K562 (cell line): ENCODE measurements at regions not wholly inside any gene's neighbourhood (a gene's known extent, or its start where the extent isn't known, plus 50 kb on each side); places are given as distances from the start of the nearest gene placed in this dataset.

ENCODE experiments used
- ATAC-seq: fragments of 200-7000 bp; cut with Tn5 transposase; 3 replicates; pipeline ENCODE4 v1.9.1; 2020; ENCODE audit warnings: moderate library complexity
- BruUV-seq: library from RNA; stranded (reverse); fragments of 400-500 nt; replicated peaks from 2 replicates; lab custom pipeline; 2021; lab: Mats Ljungman, UMichigan
- CTCF ChIA-PET: fragments of 300-600 bp; formaldehyde crosslinking; extraction: SDS; loops from one replicate; lab custom pipeline; 2021; ENCODE audit warnings: low intra/inter-chr PET ratio; lab: Yijun Ruan, JAX
- POLR2A ChIA-PET: fragments of 300-600, 350-650 bp; sonication (Branson Sonifier 250); formaldehyde crosslinking; extraction: SDS; loops from one replicate; lab custom pipeline; 2021; ENCODE audit warnings: antibody characterized with exemption, inconsistent platforms; lab: Yijun Ruan, JAX
- DNase-seq, 4 experiments: peaks; one replicate each; pipeline versions ENCODE4 v3.0.0 to v3.0.0-alpha.2; 2011 to 2018; ENCODE audit warnings: low spot score in 3 of 4, mixed read lengths in 3 of 4; ENCODE audit errors: extremely low read depth in 1 of 4
- FAIRE-seq: peaks from 2 replicates; lab custom pipeline; 2011; peaks lifted over from hg19 to GRCh38; lab: Jason Lieb, UNC
- H2AFZ ChIP-seq: 2 replicates; pipeline ENCODE4 v1.6.0; 2011; ENCODE audit warnings: low read depth, low read length, control low read depth, inconsistent platforms
- H3K27ac ChIP-seq: fragments of 200-600 bp; 3 replicates; pipeline ENCODE4 v1.8.0; 2011; ENCODE audit warnings: low read depth, mild to moderate bottlenecking, control low read depth, inconsistent platforms, low read length, moderate library complexity, mixed read lengths; ENCODE audit errors: extremely low read depth
- H3K27me3 ChIP-seq, 2 experiments: fragments of 300-600 bp in 1 of 2; 2 replicates in 1 of 2; 3 replicates in 1 of 2; pipeline versions ENCODE4 v1.6.0 to v1.8.0; 2011; ENCODE audit warnings: inconsistent platforms in 2 of 2, low read length in 2 of 2, mild to moderate bottlenecking in 1 of 2, mixed read lengths in 1 of 2, moderate library complexity in 1 of 2; ENCODE audit not compliant: control insufficient read depth in 2 of 2, insufficient read depth in 2 of 2
- H3K36me3 ChIP-seq: fragments of 300-600 bp; 3 replicates; pipeline ENCODE4 v1.8.0; 2011; ENCODE audit warnings: mild to moderate bottlenecking, low read length, inconsistent platforms; ENCODE audit not compliant: control insufficient read depth, insufficient read depth
- H3K4me1 ChIP-seq, 2 experiments: fragments of 200-600 bp in 1 of 2; replicated peaks in 1 of 2; 2 replicates in 1 of 2; 3 replicates in 1 of 2; pipeline versions ENCODE4 v1.5.1 to v1.8.0; 2011; ENCODE audit warnings: inconsistent platforms in 2 of 2, low read length in 2 of 2, mild to moderate bottlenecking in 1 of 2, mixed read lengths in 1 of 2, moderate library complexity in 1 of 2; ENCODE audit not compliant: control insufficient read depth in 2 of 2, insufficient read depth in 2 of 2
- H3K4me2 ChIP-seq: 2 replicates; pipeline ENCODE4 v1.6.1; 2011; ENCODE audit warnings: low read length, control low read depth, inconsistent platforms, mixed read lengths; ENCODE audit not compliant: insufficient read depth
- H3K4me3 ChIP-seq: fragments of 200-600 bp; sonication (generic), shearing (Covaris generic); 2 replicates; pipeline ENCODE4 v1.5.1; 2016; ENCODE audit warnings: control low read depth, inconsistent platforms
- H3K79me2 ChIP-seq: fragments of 200-600 bp; 3 replicates; pipeline ENCODE4 v1.8.0; 2011; ENCODE audit warnings: low read length, inconsistent platforms; ENCODE audit not compliant: control insufficient read depth, insufficient read depth
- H3K9ac ChIP-seq, 2 experiments: 2 replicates each; pipeline versions ENCODE4 v1.6.0 to v1.6.1; 2011; ENCODE audit warnings: low read depth in 2 of 2, low read length in 2 of 2, control low read depth in 1 of 2, inconsistent platforms in 1 of 2, mild to moderate bottlenecking in 1 of 2, mixed read lengths in 1 of 2; ENCODE audit not compliant: insufficient read depth in 1 of 2
- H3K9me1 ChIP-seq: one replicate; pipeline ENCODE4 v1.6.0; 2011; ENCODE audit warnings: inconsistent platforms, mild to moderate bottlenecking, low read length, moderate library complexity; ENCODE audit not compliant: control insufficient read depth, insufficient read depth
- H3K9me3 ChIP-seq: replicated peaks from 2 replicates; pipeline ENCODE4 v1.5.1; 2011; ENCODE audit warnings: low read depth, low read length, inconsistent platforms; ENCODE audit not compliant: control insufficient read depth, insufficient read depth
- H4K20me1 ChIP-seq: replicated peaks from 2 replicates; pipeline ENCODE4 v1.6.1; 2011; ENCODE audit warnings: low read length, inconsistent platforms, mixed read lengths; ENCODE audit not compliant: control insufficient read depth, insufficient read depth
- CCAR2 ChIP-seq: fragments of 200-400 bp; formaldehyde crosslinking; IDR thresholded peaks from 2 replicates; pipeline ENCODE4 v1.6.1; 2017; ENCODE audit warnings: mild to moderate bottlenecking, low read depth, low read length
- KLF13 ChIP-seq: fragments of 450-650 bp; IDR thresholded peaks from 2 replicates; pipeline ENCODE4 v1.6.1; 2016; ENCODE audit warnings: missing genetic modification characterization, low read depth, mild to moderate bottlenecking, missing compliant biosample characterization, moderate library complexity, borderline replicate concordance
- NELFE ChIP-seq: IDR thresholded peaks from 2 replicates; pipeline ENCODE4 v1.6.1; 2011; ENCODE audit warnings: mild to moderate bottlenecking; ENCODE audit not compliant: insufficient read depth, insufficient read length
- POLR2AphosphoS5 ChIP-seq: IDR thresholded peaks from 2 replicates; pipeline ENCODE4 v1.6.1; 2011; ENCODE audit warnings: mild to moderate bottlenecking, low read depth, low read length, moderate library complexity; ENCODE audit not compliant: control insufficient read depth, insufficient read depth
- RBFOX2 ChIP-seq: fragments of 200-400 bp; formaldehyde crosslinking; IDR thresholded peaks from 2 replicates; pipeline ENCODE4 v1.6.1; 2017; ENCODE audit warnings: low read depth, mild to moderate bottlenecking, low read length, moderate library complexity
- STAT5A ChIP-seq: IDR thresholded peaks from 2 replicates; pipeline ENCODE4 v1.6.1; 2012; ENCODE audit warnings: low read length, inconsistent platforms, borderline replicate concordance
- ZBTB17 ChIP-seq: fragments of 450-650 bp; formaldehyde crosslinking; IDR thresholded peaks from 2 replicates; pipeline ENCODE4 v1.4.0; 2020; ENCODE audit warnings: mild to moderate bottlenecking
- ZC3H4 ChIP-seq: sonication (generic); formaldehyde crosslinking; IDR thresholded peaks from 2 replicates; pipeline ENCODE4 v1.9.0; 2021; ENCODE audit warnings: missing genetic modification reagents, borderline replicate concordance
- ZNF699 ChIP-seq: fragments of 250-450 bp; sonication (Bioruptor Pico); IDR thresholded peaks from 2 replicates; pipeline ENCODE4 v1.8.0; 2021; ENCODE audit warnings: mild to moderate bottlenecking, moderate library complexity; ENCODE audit not compliant: insufficient replicate concordance
- ZNF764 ChIP-seq: fragments of 250-450 bp; sonication (Bioruptor Pico); IDR thresholded peaks from 2 replicates; pipeline ENCODE4 v1.4.0; 2020; ENCODE audit warnings: low read depth, mild to moderate bottlenecking, moderate library complexity
- WGBS: fragments of 100-300 bp; shearing (Covaris generic); methylation state at CpG from one replicate; pipeline ENCODE4 v1.1.6; 2016; ENCODE audit warnings: low coverage, mixed read lengths; ENCODE audit not compliant: insufficient coverage; ENCODE audit errors: missing lambda C conversion rate; 5-methylcytosine and 5-hydroxymethylcytosine counted together
- in situ Hi-C: fragments of 300-500 bp; cut with MboI; formaldehyde crosslinking; loops from 4 replicates; pipeline ENCODE4 v1.15.0; 2018; ENCODE audit warnings: inconsistent platforms, mixed read lengths
- intact Hi-C: fragments of 100-400 bp; cut with micrococcal nuclease; formaldehyde crosslinking; loops from 2 replicates; pipeline ENCODE4 v1.14.2; 2022
- TF ChIP-seq, protein P1 (sequence below): fragments of 450-650 bp; formaldehyde crosslinking; IDR thresholded peaks from 2 replicates; pipeline ENCODE4 v1.4.0; 2022; ENCODE audit warnings: missing genetic modification characterization

DNA sequence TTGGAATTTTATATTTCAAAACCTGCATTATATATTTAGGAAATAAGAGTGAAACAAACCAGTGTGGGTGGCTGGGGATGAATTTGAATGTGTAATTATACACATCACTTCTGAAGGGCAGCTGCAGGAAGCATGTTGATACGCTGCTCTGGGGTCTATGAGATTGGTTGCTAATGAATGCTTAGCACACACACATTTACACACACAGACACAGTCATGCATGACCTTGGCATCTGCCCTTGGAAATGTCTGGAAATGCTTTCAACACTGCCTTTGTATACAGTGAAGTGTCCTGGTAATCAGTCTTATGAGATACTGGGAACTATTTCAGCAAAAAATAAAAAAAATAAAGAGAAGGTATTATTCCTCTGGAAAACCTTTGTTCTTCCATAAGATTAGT is 83.4 kb downstream of the ELOVL4 start:
- no peaks in the 10 kb centered on the region for H4K20me1 ChIP-seq
- H3K9me3 ChIP-seq = no peaks in the 10 kb centered on the region
- no peak overlapping the region for H3K27ac ChIP-seq
- BruUV-seq = no TSS peak
- DNase-seq (no peak), FAIRE-seq (no peak), ATAC-seq (no peak)
- no peaks in the 10 kb centered on the region for H3K9me1 ChIP-seq
- CTCF ChIA-PET = interaction anchor here (0.6 kb wide), 1 partner anchor 29 kb away, joined by 3 read pairs; no protein-coding TSS in a partner anchor
- H3K4me3 ChIP-seq = no peak overlapping the region
- no peak overlapping the region for H3K4me2 ChIP-seq
- in situ Hi-C loops = no loop called here
- 12% methylated on average over 1 of the region's 1 CpG for WGBS
- H3K36me3 ChIP-seq = no peaks in the 10 kb centered on the region
- H3K27me3 ChIP-seq = peaks cover 0 to 6% of the 10 kb centered on the region in 2 experiments; a peak in 2 of 5 replicates
- H2AFZ ChIP-seq = no peak overlapping the region
- TF ChIP-seq KLF13 (tag) = no peak
- no peak for TF ChIP-seq ZBTB17 (CRISPR knock-in tag)
- no peak for TF ChIP-seq RBFOX2
- no peak for TF ChIP-seq ZNF699
- no peak for TF ChIP-seq ZNF764 (CRISPR knock-in tag)
- no peak for TF ChIP-seq NELFE
- TF ChIP-seq, protein P1, sequence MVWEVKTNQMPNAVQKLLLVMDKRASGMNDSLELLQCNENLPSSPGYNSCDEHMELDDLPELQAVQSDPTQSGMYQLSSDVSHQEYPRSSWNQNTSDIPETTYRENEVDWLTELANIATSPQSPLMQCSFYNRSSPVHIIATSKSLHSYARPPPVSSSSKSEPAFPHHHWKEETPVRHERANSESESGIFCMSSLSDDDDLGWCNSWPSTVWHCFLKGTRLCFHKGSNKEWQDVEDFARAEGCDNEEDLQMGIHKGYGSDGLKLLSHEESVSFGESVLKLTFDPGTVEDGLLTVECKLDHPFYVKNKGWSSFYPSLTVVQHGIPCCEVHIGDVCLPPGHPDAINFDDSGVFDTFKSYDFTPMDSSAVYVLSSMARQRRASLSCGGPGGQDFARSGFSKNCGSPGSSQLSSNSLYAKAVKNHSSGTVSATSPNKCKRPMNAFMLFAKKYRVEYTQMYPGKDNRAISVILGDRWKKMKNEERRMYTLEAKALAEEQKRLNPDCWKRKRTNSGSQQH = no peak
- TF ChIP-seq POLR2AphosphoS5 = no peak
- no peak for TF ChIP-seq CCAR2
- no peak for TF ChIP-seq STAT5A
- no peak for TF ChIP-seq ZC3H4
- no peak overlapping the region for H3K9ac ChIP-seq
- intact Hi-C loops = loop anchor here (1.0 to 10.0 kb wide), 2 partner anchors 52 to 231 kb away; no protein-coding TSS in a partner anchor
- POLR2A ChIA-PET = no interaction called here
- H3K4me1 ChIP-seq = peaks cover 0 to 4% of the 10 kb centered on the region in 2 experiments; a peak in 1 of 5 replicates
- H3K79me2 ChIP-seq = no peaks in the 10 kb centered on the region
